Activated CD4-positive, CD25-positive, alpha-beta regulatory T cell treated with anti-CD3 and anti-CD28 coated beads, Interleukin-2, amount 50 U/mL, for 72 hours (primary cell): ENCODE measurements at regions not wholly inside any gene's neighbourhood (a gene's known extent, or its start where the extent isn't known, plus 50 kb on each side); places are given as distances from the start of the nearest gene placed in this dataset.

Source experiments
- DNase-seq: peaks from one replicate; pipeline ENCODE4 v3.0.0; 2021

GRCh38 chr3:70899816-70900215, 587.4 kb upstream of the MDFIC2 start:
- DNase-seq = no peak

- no peak for DNase-seq
These were observed 577.6 kb upstream of the MDFIC2 start for GRCh38 chr3:70890020-70890394.

- no peak for DNase-seq
These were observed 577.0 kb upstream of the MDFIC2 start for GRCh38 chr3:70889162-70890019.

- no peak for DNase-seq
These were observed 573.2 kb upstream of the MDFIC2 start for GRCh38 chr3:70885636-70886035.

- no peak for DNase-seq
These were observed 569.7 kb upstream of the MDFIC2 start for GRCh38 chr3:70882104-70882503.

- no peak for DNase-seq
These were observed 568.0 kb upstream of the MDFIC2 start for GRCh38 chr3:70880421-70880820.

GRCh38 chr3:70876154-70876553, 563.7 kb upstream of the MDFIC2 start:
- no peak for DNase-seq

GRCh38 chr3:70874196-70874595, 561.8 kb upstream of the MDFIC2 start:
- no peak for DNase-seq

GRCh38 chr3:70873686-70874085, 561.2 kb upstream of the MDFIC2 start:
- no peak for DNase-seq

- DNase-seq = no peak
These were observed 559.6 kb upstream of the MDFIC2 start for GRCh38 chr3:70871909-70872656.

- no peak for DNase-seq
These were observed 558.1 kb upstream of the MDFIC2 start for GRCh38 chr3:70870576-70870975.

- DNase-seq = no peak
These were observed 556.1 kb upstream of the MDFIC2 start for GRCh38 chr3:70868561-70868960.

GRCh38 chr3:70863049-70863448, 550.6 kb upstream of the MDFIC2 start:
- no peak for DNase-seq

GRCh38 chr3:70861855-70862254, 549.4 kb upstream of the MDFIC2 start:
- DNase-seq = no peak

GRCh38 chr3:70861234-70861633, 548.8 kb upstream of the MDFIC2 start:
- no peak for DNase-seq

- DNase-seq = no peak
These were observed 545.5 kb upstream of the MDFIC2 start for GRCh38 chr3:70857916-70858315.

GRCh38 chr3:70856414-70857162, 544.1 kb upstream of the MDFIC2 start:
- DNase-seq = no peak

GRCh38 chr3:70855149-70855548, 542.7 kb upstream of the MDFIC2 start:
- no peak for DNase-seq

- DNase-seq = no peak
These were observed 541.7 kb upstream of the MDFIC2 start for GRCh38 chr3:70854108-70854507.

GRCh38 chr3:70853161-70853944, 540.9 kb upstream of the MDFIC2 start:
- DNase-seq = no peak

GRCh38 chr3:70849911-70850699, 537.7 kb upstream of the MDFIC2 start:
- DNase-seq = no peak
